ES-I3 (cell line): ENCODE measurements at regions not wholly inside any gene's neighbourhood (a gene's known extent, or its start where the extent isn't known, plus 50 kb on each side); places are given as distances from the start of the nearest gene placed in this dataset.
"Not testable (repeated sequence)": the region's sequence is repeated elsewhere in the genome, so short reads cannot be mapped to it uniquely, and the experiment has no call there.

ENCODE experiments used
- H3K36me3 ChIP-seq: 2 replicates; pipeline ENCODE4 v1.6.1; 2013; ENCODE audit warnings: mild to moderate bottlenecking, low read length, control low read depth, moderate library complexity; ENCODE audit not compliant: insufficient read depth
- H3K4me1 ChIP-seq: 2 replicates; pipeline ENCODE4 v1.6.1; 2013; ENCODE audit warnings: mild to moderate bottlenecking, control low read depth, low read length; ENCODE audit not compliant: insufficient read depth
- H3K9ac ChIP-seq: 2 replicates; pipeline ENCODE4 v1.6.1; 2013; ENCODE audit warnings: low read depth, mild to moderate bottlenecking, low read length, moderate library complexity
- H3K9me3 ChIP-seq: 2 replicates; pipeline ENCODE4 v1.6.1; 2013; ENCODE audit warnings: mild to moderate bottlenecking, low read length, moderate library complexity; ENCODE audit not compliant: control insufficient read depth, insufficient read depth

DNA sequence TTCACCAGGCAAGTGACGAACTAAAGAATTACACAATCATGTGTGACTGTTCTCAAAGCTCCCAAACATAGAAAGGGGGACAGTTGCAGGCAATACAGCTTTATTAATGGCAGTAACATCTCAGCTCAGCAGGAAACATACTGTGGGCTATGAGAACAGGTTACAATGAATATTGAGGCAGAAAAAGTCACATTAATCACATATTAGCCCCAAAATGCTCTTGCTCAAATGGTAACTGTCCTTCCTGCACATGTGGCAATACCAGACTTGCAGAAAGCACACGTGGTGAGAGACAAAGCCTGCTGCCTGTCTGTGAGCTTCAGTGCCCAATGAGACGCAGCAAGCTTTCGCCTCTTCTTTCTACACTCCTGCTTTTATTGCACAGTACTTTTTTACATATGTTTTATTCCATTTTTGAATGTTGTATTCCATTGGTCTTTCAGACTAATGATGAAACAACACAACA, 104.9 kb upstream of the ACBD5 start:
- Histone ChIP-seq H3K9ac (no peak overlapping the region), H3K4me1 (peaks cover 6% of the 10 kb centered on the region; the same call in 1 of the 2 replicates), H3K9me3 (no peaks in the 10 kb centered on the region), H3K36me3 (no peaks in the 10 kb centered on the region)

DNA sequence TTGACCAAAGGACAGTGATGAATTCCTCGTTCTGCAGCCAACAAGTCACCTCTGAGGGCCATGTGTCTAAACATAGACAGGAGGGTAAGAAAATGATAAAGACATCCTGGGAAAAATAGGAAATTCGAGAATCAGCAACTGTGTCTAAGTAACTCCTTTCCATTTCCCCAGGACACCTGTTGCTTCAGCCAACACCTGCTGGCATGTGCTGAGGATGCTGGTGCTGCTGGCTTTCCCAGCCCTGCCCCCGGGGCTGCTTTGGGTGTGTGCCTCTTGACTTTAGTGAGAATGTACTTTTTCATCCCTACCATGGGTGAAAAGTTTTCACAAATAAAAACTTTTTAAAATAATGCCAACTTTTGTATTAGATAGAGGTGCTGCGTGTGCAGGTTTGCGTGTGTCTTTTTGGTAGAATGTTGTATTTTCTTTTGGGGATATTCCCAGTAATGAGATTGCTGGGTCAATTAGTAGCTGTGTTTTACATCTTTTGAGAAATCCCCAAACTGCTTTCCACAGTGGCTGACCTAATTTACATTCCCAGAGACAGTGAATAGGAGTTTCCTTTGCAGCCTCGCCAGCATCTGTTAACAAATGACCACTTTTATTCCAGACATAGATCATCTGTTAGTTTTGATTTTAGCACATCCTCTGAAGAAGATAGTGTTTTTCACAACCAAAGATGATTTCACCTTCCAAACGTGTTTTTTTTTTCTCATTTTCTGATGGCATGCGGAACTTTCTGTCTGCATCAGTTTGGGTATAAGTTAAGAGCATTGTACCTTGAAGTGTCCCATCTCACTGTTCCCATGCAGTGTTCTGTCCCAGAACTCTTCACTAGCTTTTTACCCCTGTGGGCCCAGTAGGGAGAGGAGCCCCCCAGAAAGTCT, 104.2 kb upstream of the ACBD5 start:
- Histone ChIP-seq H3K9ac (no peak overlapping the region), H3K36me3 (no peaks in the 10 kb centered on the region), H3K9me3 (no peaks in the 10 kb centered on the region), H3K4me1 (peaks cover 6% of the 10 kb centered on the region; the same call in 1 of the 2 replicates)

- no peak overlapping the region for H3K9ac ChIP-seq
- H3K36me3 ChIP-seq: no peaks in the 10 kb centered on the region
- H3K4me1 ChIP-seq: no peaks in the 10 kb centered on the region
- no peaks in the 10 kb centered on the region for H3K9me3 ChIP-seq
Measured at GRCh38 chr10:27341001-27341400, 100.4 kb upstream of the ACBD5 start.

DNA sequence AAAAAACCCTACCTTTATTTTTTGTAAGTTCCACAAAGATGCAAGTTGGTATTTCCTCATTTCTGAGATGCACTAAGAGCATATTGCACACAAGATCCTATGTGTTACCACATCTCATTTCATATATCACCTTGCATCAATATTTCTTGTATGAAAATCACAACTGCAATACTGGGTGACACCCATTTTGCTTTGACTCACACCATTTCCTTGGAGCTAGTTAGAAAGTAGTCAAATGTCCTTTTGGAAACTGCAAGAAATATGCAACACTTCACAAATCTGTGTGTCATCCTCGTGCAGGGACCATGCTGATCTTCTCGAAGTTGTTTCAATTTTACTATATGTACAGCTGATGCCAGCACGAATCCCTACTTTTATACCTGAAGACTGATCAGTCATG, 94.6 kb upstream of the ACBD5 start:
- not testable (repeated sequence) for H3K4me1 ChIP-seq, H3K36me3 ChIP-seq, H3K9me3 ChIP-seq, H3K9ac ChIP-seq

DNA sequence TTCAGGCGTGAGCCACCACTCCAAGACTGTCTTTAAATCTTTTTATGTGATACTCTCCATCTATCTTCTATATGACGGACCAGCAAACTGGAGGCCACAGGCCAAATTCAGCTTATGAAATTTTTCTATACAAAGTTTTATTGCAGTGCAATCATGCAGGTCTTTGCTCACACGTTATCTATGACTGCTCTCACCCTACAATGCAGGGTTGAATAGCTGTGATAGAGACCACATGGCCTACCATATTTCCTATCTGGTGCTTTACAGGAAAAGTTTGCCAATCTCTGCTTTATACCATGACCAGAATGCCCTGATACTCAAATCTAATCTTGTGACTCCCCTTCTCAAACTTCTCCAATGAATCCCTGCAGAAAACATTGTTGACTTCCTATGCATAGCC, 89.5 kb upstream of the ACBD5 start:
- no peaks in the 10 kb centered on the region for H3K36me3 ChIP-seq
- no peak overlapping the region for H3K9ac ChIP-seq
- H3K4me1 ChIP-seq: no peaks in the 10 kb centered on the region
- H3K9me3 ChIP-seq: no peaks in the 10 kb centered on the region

DNA sequence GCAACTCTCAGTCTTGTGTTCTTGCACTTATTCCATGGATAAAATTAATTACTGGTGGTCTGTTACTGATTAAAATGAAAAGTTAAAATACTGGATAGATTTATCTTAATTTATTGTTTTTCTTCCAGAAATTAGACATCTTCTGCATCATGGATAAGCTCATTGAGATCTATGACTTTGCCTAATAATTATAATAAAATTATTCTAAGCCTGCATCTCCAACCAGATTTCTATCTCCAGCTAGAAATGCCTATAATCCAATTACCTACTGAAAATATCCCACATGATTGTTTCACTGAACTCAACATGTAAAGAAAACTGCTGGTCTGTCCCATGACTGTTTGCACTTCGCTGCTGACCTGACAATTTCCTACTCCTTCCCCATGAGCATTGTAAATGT, 88.3 kb upstream of the ACBD5 start:
- no peaks in the 10 kb centered on the region for H3K36me3 ChIP-seq
- no peaks in the 10 kb centered on the region for H3K4me1 ChIP-seq
- H3K9me3 ChIP-seq: no peaks in the 10 kb centered on the region
- no peak overlapping the region for H3K9ac ChIP-seq

DNA sequence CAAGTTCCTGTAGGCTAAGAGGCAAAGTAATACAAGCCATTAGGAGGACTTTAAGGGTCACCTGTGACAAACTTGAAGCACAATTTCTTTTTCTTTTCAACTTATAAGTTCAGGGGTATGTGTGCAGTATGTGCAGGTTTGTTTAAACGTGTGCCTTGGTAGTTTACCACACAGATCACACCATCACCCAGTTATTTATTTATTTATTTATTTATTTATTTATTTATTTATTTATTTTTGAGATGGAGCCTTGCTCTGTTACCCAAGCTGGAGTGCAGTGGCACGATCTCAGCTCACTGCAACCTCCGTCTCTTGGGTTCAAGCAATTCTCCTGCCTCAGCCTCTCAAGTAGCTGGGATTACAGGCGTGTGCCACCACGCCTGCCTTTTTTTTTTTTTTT, 86.2 kb upstream of the ACBD5 start:
- not testable (repeated sequence) for H3K9me3 ChIP-seq, H3K36me3 ChIP-seq, H3K4me1 ChIP-seq, H3K9ac ChIP-seq

DNA sequence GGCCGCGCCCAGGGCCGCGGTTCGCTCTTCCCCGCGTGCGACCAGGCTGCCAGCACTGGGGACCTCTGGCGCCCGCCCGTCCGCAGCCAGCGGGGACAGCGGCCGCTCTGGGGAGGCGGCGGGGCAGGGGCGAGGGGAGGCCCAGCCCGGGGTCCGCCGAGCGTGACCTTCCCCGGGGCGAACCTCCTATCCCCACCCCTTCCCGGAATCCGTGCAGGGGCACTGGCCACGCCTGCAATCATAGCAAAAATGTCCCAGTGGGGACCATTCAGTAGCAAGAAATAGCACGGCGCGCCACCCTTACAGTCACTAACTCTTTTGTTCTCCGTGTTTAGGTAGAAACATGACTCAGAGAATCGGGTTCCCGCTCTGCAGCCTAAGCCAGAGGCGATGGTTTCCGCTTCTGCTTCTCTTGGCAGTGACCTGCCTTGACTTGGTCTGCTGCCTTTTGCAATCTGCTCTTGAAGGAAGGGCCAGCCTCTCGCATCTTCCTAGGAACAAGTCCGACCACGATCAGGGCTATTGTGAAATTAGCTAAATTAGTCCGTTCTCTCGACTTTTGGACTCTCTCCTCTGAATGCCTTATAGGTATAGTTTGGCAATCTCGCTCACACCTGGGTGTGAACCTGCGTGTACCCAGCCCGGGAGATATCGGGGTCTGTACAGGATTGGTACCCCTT, 79.3 kb upstream of the ACBD5 start:
- Histone ChIP-seq H3K36me3 (no peaks in the 10 kb centered on the region), H3K9ac (peak overlapping the region; percentile 66), H3K4me1 (no peaks in the 10 kb centered on the region), H3K9me3 (no peaks in the 10 kb centered on the region)

GRCh38 chr10:27319139-27319538, 78.5 kb upstream of the ACBD5 start:
- H3K9ac ChIP-seq: 0 out of 2 replicates have a peak overlapping the region, but pooled peaks have one; percentile 66
- H3K4me1 ChIP-seq, H3K36me3 ChIP-seq, H3K9me3 ChIP-seq: not testable (repeated sequence)

DNA sequence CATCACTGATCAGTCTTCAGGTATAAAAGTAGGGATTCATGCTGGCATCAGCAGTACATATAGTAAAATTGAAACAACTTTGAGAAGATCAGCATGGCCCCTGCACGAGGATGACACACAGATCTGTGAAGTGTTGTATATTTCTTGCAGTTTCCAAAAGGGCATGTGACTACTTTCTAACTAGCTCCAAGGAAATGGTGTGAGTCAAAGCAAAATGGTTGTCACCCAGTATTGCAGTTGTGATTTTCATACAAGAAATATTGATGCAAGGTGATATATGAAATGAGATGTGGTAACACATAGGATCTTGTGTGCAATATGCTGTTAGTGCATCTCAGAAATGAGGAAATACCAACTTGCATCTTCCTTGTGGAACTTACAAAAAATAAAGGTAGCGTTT, 74.5 kb upstream of the ACBD5 start:
- H3K36me3 ChIP-seq, H3K9me3 ChIP-seq: not testable (repeated sequence)

GRCh38 chr10:27313586-27313985, 73.0 kb upstream of the ACBD5 start:
- H3K36me3 ChIP-seq, H3K4me1 ChIP-seq: not testable (repeated sequence)

More for the DNA sequence above, 74.5 kb upstream of the ACBD5 start:
- not testable (repeated sequence) for H3K9ac ChIP-seq, H3K4me1 ChIP-seq

GRCh38 chr10:27312854-27313253, 72.3 kb upstream of the ACBD5 start:
- H3K36me3 ChIP-seq: no peaks in the 10 kb centered on the region
- no peak overlapping the region for H3K9ac ChIP-seq
- no peaks in the 10 kb centered on the region for H3K9me3 ChIP-seq
- no peaks in the 10 kb centered on the region for H3K4me1 ChIP-seq

More at GRCh38 chr10:27313586-27313985, 73.0 kb upstream of the ACBD5 start:
- not testable (repeated sequence) for H3K9ac ChIP-seq, H3K9me3 ChIP-seq

GRCh38 chr10:27311809-27312208, 71.2 kb upstream of the ACBD5 start:
- H3K4me1 ChIP-seq, H3K9ac ChIP-seq, H3K36me3 ChIP-seq, H3K9me3 ChIP-seq: not testable (repeated sequence)

DNA sequence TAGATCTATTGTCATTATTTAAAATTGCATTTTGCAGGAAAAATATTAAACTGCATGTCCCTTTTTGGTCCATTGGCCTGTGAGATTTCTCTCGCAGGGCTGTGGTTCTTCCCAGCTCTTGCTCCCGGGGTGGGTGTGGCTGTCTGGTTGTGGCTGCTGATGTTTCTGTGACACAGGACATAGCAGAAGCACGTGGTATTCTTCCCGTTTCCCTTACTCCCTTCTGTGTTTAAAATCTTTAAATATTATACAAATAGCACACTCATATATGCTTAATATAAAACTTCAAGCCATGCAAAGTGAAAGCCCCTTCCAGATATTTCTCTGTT, 57.9 kb upstream of the ACBD5 start:
- H3K9ac ChIP-seq, H3K36me3 ChIP-seq, H3K9me3 ChIP-seq, H3K4me1 ChIP-seq: not testable (repeated sequence)

GRCh38 chr10:27297844-27298521, 57.4 kb upstream of the ACBD5 start:
- no peaks in the 10 kb centered on the region for H3K36me3 ChIP-seq
- no peaks in the 10 kb centered on the region; the same call in 1 of the 2 replicates for H3K9me3 ChIP-seq
- H3K4me1 ChIP-seq: no peaks in the 10 kb centered on the region
- no peak overlapping the region for H3K9ac ChIP-seq
